PC-9 (cell line): ENCODE measurements at regions not wholly inside any gene's neighbourhood (a gene's known extent, or its start where the extent isn't known, plus 50 kb on each side); places are given as distances from the start of the nearest gene placed in this dataset.

Source experiments
- BruUV-seq: library from RNA; stranded (reverse); fragments of 400-500 nt; replicated peaks from 2 replicates; lab custom pipeline; 2021; lab: Mats Ljungman, UMichigan
- CTCF ChIA-PET: fragments of 300-600 bp; sonication (Branson Sonifier 250); formaldehyde crosslinking; loops from one replicate; lab custom pipeline; 2022; ENCODE audit warnings: antibody characterized with exemption; lab: Charles Lee
- POLR2A ChIA-PET: fragments of 300-600 bp; sonication (Branson Sonifier 250); formaldehyde crosslinking; loops from one replicate; lab custom pipeline; 2022; ENCODE audit warnings: antibody characterized with exemption; ENCODE audit not compliant: unreplicated experiment; lab: Charles Lee
- DNase-seq, 2 experiments: peaks; one replicate each; pipeline versions ENCODE4 v3.0.0 to v3.0.0-alpha.2; 2015 to 2022; ENCODE audit warnings: mixed read lengths in 1 of 2
- H2AFZ ChIP-seq: fragments of 200-600 bp; sonication (generic); 2 replicates; pipeline ENCODE4 v1.8.1; 2017; ENCODE audit warnings: antibody characterized with exemption
- H3F3A ChIP-seq: fragments of 200-600 bp; sonication (generic); 2 replicates; pipeline ENCODE4 v1.8.1; 2017; ENCODE audit warnings: antibody characterized with exemption, mild to moderate bottlenecking, low read depth; ENCODE audit not compliant: insufficient read depth
- H3K27ac ChIP-seq: fragments of 200-600 bp; sonication (generic); 2 replicates; pipeline ENCODE4 v1.6.1; 2016; ENCODE audit warnings: mixed run types
- H3K27me3 ChIP-seq: fragments of 200-600 bp; sonication (generic); 2 replicates; pipeline ENCODE4 v1.6.1; 2016; ENCODE audit warnings: low read depth, mixed run types; ENCODE audit not compliant: insufficient read depth
- H3K36me3 ChIP-seq: fragments of 200-600 bp; sonication (generic); 2 replicates; pipeline ENCODE4 v1.6.1; 2016; ENCODE audit warnings: low read depth, mixed run types
- H3K4me1 ChIP-seq: fragments of 200-600 bp; sonication (generic); replicated peaks from 2 replicates; pipeline ENCODE4 v1.6.1; 2016; ENCODE audit warnings: mixed run types; ENCODE audit not compliant: insufficient read depth
- H3K4me2 ChIP-seq: fragments of 200-600 bp; sonication (generic); 2 replicates; pipeline ENCODE4 v1.6.1; 2017; ENCODE audit warnings: mixed run types
- H3K4me3 ChIP-seq: fragments of 200-600 bp; sonication (generic); 2 replicates; pipeline ENCODE4 v1.6.1; 2016; ENCODE audit warnings: mixed run types
- H3K79me2 ChIP-seq: fragments of 200-600 bp; sonication (generic); 2 replicates; pipeline ENCODE4 v1.6.1; 2017; ENCODE audit warnings: low read depth, mixed run types
- H3K9me2 ChIP-seq: fragments of 200-600 bp; sonication (generic); 2 replicates; pipeline ENCODE4 v1.8.1; 2017; ENCODE audit warnings: mild to moderate bottlenecking; ENCODE audit not compliant: insufficient read depth
- H3K9me3 ChIP-seq: fragments of 200-600 bp; sonication (generic); 2 replicates; pipeline ENCODE4 v1.8.1; 2016; ENCODE audit warnings: low read depth; ENCODE audit not compliant: insufficient read depth
- H4K20me1 ChIP-seq: fragments of 200-600 bp; sonication (generic); 2 replicates; pipeline ENCODE4 v1.8.1; 2017; ENCODE audit not compliant: insufficient read depth
- EZH2 ChIP-seq: fragments of 200-600 bp; sonication (generic); IDR thresholded peaks from 2 replicates; pipeline ENCODE4 v1.8.0; 2017; ENCODE audit warnings: antibody characterized with exemption, low read depth
- intact Hi-C: fragments of 100-400 bp; cut with micrococcal nuclease; formaldehyde crosslinking; loops from one replicate; pipeline ENCODE4 v1.10.0; 2022; ENCODE audit not compliant: unreplicated experiment
- TF ChIP-seq, protein P1 (sequence below): fragments of 200-600 bp; sonication (generic); conservative IDR thresholded peaks from 2 replicates; pipeline ENCODE4 v1.6.1; 2017; ENCODE audit warnings: mixed run types, antibody characterized with exemption, mild to moderate bottlenecking, moderate library complexity

DNA sequence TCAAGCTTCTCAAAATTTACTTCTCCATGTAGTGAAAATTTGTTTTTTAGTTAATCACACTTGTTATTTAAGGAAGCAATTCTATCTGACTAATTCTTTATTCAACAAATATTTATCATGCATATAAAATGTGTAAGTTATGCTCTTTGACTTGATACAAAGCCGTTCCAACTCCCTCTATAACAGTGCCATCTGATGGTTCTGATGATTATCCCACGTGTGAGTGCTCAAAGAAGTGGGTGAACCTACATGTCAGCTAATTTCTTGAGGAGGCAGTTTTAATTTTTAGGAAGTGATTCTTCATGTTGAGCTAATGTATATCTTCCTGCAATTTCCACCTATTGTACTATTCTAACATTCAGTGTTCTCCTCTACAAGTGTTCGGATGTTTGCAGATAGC lies 88.8 kb upstream of the BRINP1 start:
- ChIA-PET CTCF (no interaction called here), POLR2A (no interaction called here)
- Histone ChIP-seq H3K4me1 (no peaks in the 10 kb centered on the region), H3K4me3 (no peak overlapping the region), H2AFZ (no peak overlapping the region), H3K27ac (no peak overlapping the region), H3K36me3 (no peaks in the 10 kb centered on the region), H3F3A (no peaks in the 10 kb centered on the region), H3K4me2 (no peak overlapping the region), H3K79me2 (no peaks in the 10 kb centered on the region), H4K20me1 (no peaks in the 10 kb centered on the region), H3K27me3 (no peaks in the 10 kb centered on the region), H3K9me3 (no peaks in the 10 kb centered on the region), H3K9me2 (no peaks in the 10 kb centered on the region)
- DNase-seq = no peak
- intact Hi-C loops = no loop called here
- no peak for TF ChIP-seq EZH2
- TF ChIP-seq, protein P1, sequence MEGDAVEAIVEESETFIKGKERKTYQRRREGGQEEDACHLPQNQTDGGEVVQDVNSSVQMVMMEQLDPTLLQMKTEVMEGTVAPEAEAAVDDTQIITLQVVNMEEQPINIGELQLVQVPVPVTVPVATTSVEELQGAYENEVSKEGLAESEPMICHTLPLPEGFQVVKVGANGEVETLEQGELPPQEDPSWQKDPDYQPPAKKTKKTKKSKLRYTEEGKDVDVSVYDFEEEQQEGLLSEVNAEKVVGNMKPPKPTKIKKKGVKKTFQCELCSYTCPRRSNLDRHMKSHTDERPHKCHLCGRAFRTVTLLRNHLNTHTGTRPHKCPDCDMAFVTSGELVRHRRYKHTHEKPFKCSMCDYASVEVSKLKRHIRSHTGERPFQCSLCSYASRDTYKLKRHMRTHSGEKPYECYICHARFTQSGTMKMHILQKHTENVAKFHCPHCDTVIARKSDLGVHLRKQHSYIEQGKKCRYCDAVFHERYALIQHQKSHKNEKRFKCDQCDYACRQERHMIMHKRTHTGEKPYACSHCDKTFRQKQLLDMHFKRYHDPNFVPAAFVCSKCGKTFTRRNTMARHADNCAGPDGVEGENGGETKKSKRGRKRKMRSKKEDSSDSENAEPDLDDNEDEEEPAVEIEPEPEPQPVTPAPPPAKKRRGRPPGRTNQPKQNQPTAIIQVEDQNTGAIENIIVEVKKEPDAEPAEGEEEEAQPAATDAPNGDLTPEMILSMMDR = no peak
- BruUV-seq = no TSS peak

DNA sequence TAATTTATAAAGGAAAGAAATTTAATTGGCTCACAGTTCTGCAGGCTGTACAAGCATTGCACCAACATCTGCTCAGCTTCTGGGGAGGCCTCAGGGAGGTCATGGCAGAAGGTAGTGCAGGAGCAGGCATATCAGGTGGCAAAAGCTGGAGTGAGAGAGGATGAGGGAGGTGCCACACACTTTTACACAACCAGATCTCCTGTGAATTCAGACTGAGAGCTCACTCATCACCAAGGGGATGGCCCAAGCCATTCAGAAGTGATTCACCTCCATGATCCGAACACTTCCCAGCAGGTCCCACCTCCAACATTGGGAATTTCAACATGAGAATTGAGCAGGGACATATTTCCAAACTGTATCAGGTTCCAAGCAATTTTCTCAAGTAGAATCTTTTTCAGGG lies 84.7 kb upstream of the BRINP1 start:
- Histone ChIP-seq H4K20me1 (no peaks in the 10 kb centered on the region), H3F3A (no peaks in the 10 kb centered on the region), H3K9me3 (no peaks in the 10 kb centered on the region), H3K27ac (no peak overlapping the region), H3K4me1 (no peaks in the 10 kb centered on the region), H3K79me2 (no peaks in the 10 kb centered on the region), H3K4me3 (no peak overlapping the region), H3K4me2 (no peak overlapping the region), H3K9me2 (no peaks in the 10 kb centered on the region), H3K36me3 (no peaks in the 10 kb centered on the region), H3K27me3 (no peaks in the 10 kb centered on the region), H2AFZ (no peak overlapping the region)
- intact Hi-C loops = no loop called here
- TF ChIP-seq, protein P1 = no peak
- no peak for TF ChIP-seq EZH2
- no peak for DNase-seq
- POLR2A ChIA-PET = no interaction called here
- CTCF ChIA-PET = no interaction called here
- BruUV-seq = no TSS peak

DNA sequence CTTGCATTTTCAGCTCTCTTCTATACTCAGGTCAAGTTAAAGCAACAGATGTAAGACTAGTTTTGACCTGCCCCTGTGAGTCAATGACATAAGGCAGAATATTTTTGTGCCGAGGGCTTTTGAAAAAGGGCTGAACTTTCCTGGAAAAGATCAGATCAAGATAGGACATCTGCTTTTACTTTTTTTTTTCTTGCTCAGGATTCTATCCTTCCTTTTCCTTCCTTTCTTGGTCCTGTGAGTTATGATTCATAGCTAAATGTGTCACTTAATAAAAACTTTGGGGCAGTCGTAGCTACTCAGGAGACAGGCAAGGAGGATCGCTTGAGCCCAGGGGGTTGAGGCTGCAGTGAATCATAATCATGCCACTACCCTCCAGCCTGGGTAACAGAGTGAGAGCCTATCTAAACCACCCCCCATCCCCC lies 84.3 kb upstream of the BRINP1 start:
- Histone ChIP-seq H3K4me2 (no peak overlapping the region), H3K9me2 (no peaks in the 10 kb centered on the region), H3K4me1 (no peaks in the 10 kb centered on the region), H2AFZ (no peak overlapping the region), H3K27ac (no peak overlapping the region), H3F3A (no peaks in the 10 kb centered on the region), H3K36me3 (no peaks in the 10 kb centered on the region), H4K20me1 (no peaks in the 10 kb centered on the region), H3K9me3 (no peaks in the 10 kb centered on the region), H3K4me3 (no peak overlapping the region), H3K27me3 (no peaks in the 10 kb centered on the region), H3K79me2 (no peaks in the 10 kb centered on the region)
- POLR2A ChIA-PET = no interaction called here
- intact Hi-C loops = no loop called here
- BruUV-seq = no TSS peak
- TF ChIP-seq, protein P1 = no peak
- TF ChIP-seq EZH2 = no peak
- CTCF ChIA-PET = no interaction called here
- DNase-seq = no peak
